OCI-LY1 (cell line): ENCODE measurements at regions not wholly inside any gene's neighbourhood (a gene's known extent, or its start where the extent isn't known, plus 50 kb on each side); places are given as distances from the start of the nearest gene placed in this dataset.

Experiments
- H2AFZ ChIP-seq: fragments of 200-600 bp; sonication (generic), shearing (Covaris generic); 2 replicates; pipeline ENCODE4 v1.6.0; 2014; ENCODE audit warnings: antibody characterized with exemption, mild to moderate bottlenecking, low read length
- H3F3A ChIP-seq: fragments of 200-600 bp; sonication (generic), shearing (Covaris generic); 2 replicates; pipeline ENCODE4 v1.6.0; 2014; ENCODE audit warnings: mild to moderate bottlenecking, antibody characterized with exemption, low read length, moderate library complexity; ENCODE audit not compliant: insufficient read depth
- H3K27ac ChIP-seq: fragments of 200-600 bp; sonication (generic); 2 replicates; pipeline ENCODE4 v1.5.1; 2014; ENCODE audit warnings: low read length, mixed run types, mild to moderate bottlenecking, low read depth; ENCODE audit not compliant: poor library complexity, severe bottlenecking
- H3K27me3 ChIP-seq: fragments of 200-600 bp; sonication (generic); 2 replicates; pipeline ENCODE4 v1.6.0; 2014; ENCODE audit warnings: antibody characterized with exemption, mild to moderate bottlenecking, low read length, moderate library complexity; ENCODE audit not compliant: insufficient read depth
- H3K36me3 ChIP-seq: fragments of 200-600 bp; sonication (generic); 2 replicates; pipeline ENCODE4 v1.6.1; 2014; ENCODE audit warnings: mild to moderate bottlenecking, antibody characterized with exemption, low read length, moderate library complexity, mixed read lengths; ENCODE audit not compliant: insufficient read depth
- H3K4me1 ChIP-seq: fragments of 200-600 bp; sonication (generic); 2 replicates; pipeline ENCODE4 v1.5.1; 2014; ENCODE audit warnings: mild to moderate bottlenecking, low read length, moderate library complexity; ENCODE audit not compliant: insufficient read depth, severe bottlenecking
- H3K4me2 ChIP-seq: fragments of 200-600 bp; sonication (generic), shearing (Covaris generic); 2 replicates; pipeline ENCODE4 v1.6.1; 2014; ENCODE audit warnings: low read length
- H3K4me3 ChIP-seq: fragments of 200-600 bp; sonication (generic); 2 replicates; pipeline ENCODE4 v1.5.1; 2014; ENCODE audit warnings: low read length, low read depth, mild to moderate bottlenecking, mixed read lengths; ENCODE audit not compliant: poor library complexity, severe bottlenecking
- H3K79me2 ChIP-seq: fragments of 200-600 bp; shearing (Covaris generic); 2 replicates; pipeline ENCODE4 v1.6.1; 2016; ENCODE audit warnings: mixed run types, low read length, mixed read lengths; ENCODE audit not compliant: insufficient read depth
- H3K9ac ChIP-seq: fragments of 200-600 bp; sonication (generic), shearing (Covaris generic); 2 replicates; pipeline ENCODE4 v1.6.1; 2014; ENCODE audit warnings: mild to moderate bottlenecking, low read length, mixed read lengths
- H3K9me2 ChIP-seq: fragments of 200-600 bp; sonication (generic), shearing (Covaris generic); 2 replicates; pipeline ENCODE4 v1.6.1; 2014; ENCODE audit warnings: low read depth, mild to moderate bottlenecking, low read length, mixed read lengths
- H3K9me3 ChIP-seq: fragments of 200-600 bp; shearing (Covaris generic); 2 replicates; pipeline ENCODE4 v1.6.1; 2014; ENCODE audit warnings: low read length, mixed read lengths
- H4K20me1 ChIP-seq: fragments of 200-600 bp; sonication (generic), shearing (Covaris generic); 2 replicates; pipeline ENCODE4 v1.6.0; 2016; ENCODE audit warnings: mild to moderate bottlenecking, low read length; ENCODE audit not compliant: insufficient read depth
- EZH2 ChIP-seq: fragments of 200-600 bp; sonication (generic), shearing (Covaris generic); IDR thresholded peaks from 2 replicates; pipeline ENCODE4 v1.8.0; 2017; ENCODE audit warnings: borderline replicate concordance, mixed run types, mild to moderate bottlenecking, antibody characterized with exemption, low read length, moderate library complexity, mixed read lengths
- TF ChIP-seq, protein P1 (sequence below): fragments of 200-600 bp; sonication (generic), shearing (Covaris generic); IDR thresholded peaks from 2 replicates; pipeline ENCODE4 v1.5.1; 2017; ENCODE audit warnings: mild to moderate bottlenecking, antibody characterized with exemption, low read length, moderate library complexity, mixed read lengths

DNA sequence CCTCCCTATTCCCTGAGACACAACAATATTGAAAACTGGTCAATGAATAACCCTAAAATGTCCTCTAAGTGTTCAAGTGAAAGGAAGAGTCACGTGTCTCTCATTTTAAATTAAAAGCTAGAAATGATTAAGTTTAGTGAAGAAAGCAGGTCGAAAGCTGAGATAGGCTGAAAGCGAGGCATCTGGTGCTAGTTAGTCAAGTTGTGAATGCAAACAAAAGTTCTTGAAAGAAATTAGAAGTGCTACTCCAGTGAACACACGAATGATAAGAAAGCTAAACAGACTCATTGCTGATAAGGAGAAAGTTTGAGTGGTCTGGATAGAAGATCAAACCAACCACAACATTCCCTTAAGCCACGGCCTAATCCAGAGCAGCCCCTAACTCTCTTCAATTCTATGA lies 99.4 kb upstream of the ZNF507 start:
- Histone ChIP-seq H3K36me3 (no peaks in the 10 kb centered on the region), H2AFZ (no peak overlapping the region), H3K4me2 (no peak overlapping the region), H4K20me1 (no peaks in the 10 kb centered on the region), H3K27me3 (no peaks in the 10 kb centered on the region), H3K4me1 (no peaks in the 10 kb centered on the region), H3K4me3 (no peak overlapping the region), H3K9me3 (no peaks in the 10 kb centered on the region), H3K9me2 (no peaks in the 10 kb centered on the region), H3K79me2 (no peaks in the 10 kb centered on the region), H3F3A (no peaks in the 10 kb centered on the region), H3K27ac (no peak overlapping the region), H3K9ac (no peak overlapping the region)
- TF ChIP-seq EZH2: no peak
- TF ChIP-seq, protein P1, sequence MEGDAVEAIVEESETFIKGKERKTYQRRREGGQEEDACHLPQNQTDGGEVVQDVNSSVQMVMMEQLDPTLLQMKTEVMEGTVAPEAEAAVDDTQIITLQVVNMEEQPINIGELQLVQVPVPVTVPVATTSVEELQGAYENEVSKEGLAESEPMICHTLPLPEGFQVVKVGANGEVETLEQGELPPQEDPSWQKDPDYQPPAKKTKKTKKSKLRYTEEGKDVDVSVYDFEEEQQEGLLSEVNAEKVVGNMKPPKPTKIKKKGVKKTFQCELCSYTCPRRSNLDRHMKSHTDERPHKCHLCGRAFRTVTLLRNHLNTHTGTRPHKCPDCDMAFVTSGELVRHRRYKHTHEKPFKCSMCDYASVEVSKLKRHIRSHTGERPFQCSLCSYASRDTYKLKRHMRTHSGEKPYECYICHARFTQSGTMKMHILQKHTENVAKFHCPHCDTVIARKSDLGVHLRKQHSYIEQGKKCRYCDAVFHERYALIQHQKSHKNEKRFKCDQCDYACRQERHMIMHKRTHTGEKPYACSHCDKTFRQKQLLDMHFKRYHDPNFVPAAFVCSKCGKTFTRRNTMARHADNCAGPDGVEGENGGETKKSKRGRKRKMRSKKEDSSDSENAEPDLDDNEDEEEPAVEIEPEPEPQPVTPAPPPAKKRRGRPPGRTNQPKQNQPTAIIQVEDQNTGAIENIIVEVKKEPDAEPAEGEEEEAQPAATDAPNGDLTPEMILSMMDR: no peak

DNA sequence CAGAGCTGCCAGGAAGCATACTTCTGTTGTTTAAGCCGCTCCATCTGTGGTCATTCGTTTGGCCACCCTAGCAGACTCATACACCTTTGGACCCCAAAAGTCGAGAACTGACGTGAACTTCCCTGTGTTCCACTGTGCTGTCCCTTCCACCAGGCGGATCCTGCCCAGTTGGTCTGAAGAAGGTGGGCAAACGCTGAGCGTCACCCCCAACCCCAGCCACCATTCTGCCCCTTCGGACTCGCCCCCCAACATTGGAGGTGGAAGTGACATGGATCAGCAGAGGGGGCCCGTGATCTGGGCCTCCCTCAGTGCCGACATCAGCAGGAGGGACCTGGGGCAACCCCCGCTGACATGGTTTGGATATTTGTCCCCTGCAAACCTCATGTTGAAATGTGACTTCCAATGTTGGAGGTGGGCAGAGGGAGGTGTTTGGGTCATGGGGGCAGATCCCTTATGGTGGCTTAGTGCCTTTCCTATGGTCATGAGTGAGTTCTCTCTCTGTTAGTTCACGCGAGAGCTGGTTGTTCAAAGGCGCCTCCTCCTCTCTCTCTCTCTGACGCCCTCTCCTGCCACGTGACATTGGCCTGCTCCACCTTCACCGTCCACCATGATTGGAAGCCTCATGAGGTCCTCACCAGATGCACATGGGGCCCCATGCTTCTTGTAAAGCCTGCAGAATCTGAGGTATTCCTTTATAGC lies 93.6 kb upstream of the ZNF507 start:
- H4K20me1 ChIP-seq: no peaks in the 10 kb centered on the region
- no peak overlapping the region for H3K27ac ChIP-seq
- H3K9ac ChIP-seq: no peak overlapping the region
- TF ChIP-seq EZH2: no peak
- TF ChIP-seq, protein P1: no peak
- no peaks in the 10 kb centered on the region for H3K27me3 ChIP-seq
- H3K9me2 ChIP-seq: no peaks in the 10 kb centered on the region
- H3K9me3 ChIP-seq: no peaks in the 10 kb centered on the region
- no peaks in the 10 kb centered on the region for H3K4me1 ChIP-seq
- no peak overlapping the region for H3K4me2 ChIP-seq
- no peak overlapping the region for H2AFZ ChIP-seq
- no peaks in the 10 kb centered on the region for H3F3A ChIP-seq
- no peaks in the 10 kb centered on the region for H3K79me2 ChIP-seq
- no peak overlapping the region for H3K4me3 ChIP-seq
- no peaks in the 10 kb centered on the region for H3K36me3 ChIP-seq

DNA sequence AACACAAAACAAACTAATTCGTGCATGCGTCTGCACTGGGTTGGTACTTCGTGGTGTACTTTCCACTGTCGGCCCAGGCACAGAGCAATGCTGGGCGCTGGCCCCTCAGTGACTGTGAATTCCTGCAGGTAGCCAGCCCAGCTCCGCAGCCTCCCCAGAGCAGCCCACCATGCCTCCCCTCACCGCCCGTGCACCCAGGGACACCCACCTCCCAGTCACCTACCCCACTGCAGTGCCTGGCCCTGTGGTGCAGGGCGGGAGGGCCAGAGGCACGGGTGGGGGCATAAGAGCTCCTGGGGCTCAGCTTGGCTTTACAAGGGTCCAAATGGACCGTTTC lies 93.1 kb upstream of the ZNF507 start:
- Histone ChIP-seq H3K4me2 (no peak overlapping the region), H2AFZ (no peak overlapping the region), H3K9ac (no peak overlapping the region), H3F3A (no peaks in the 10 kb centered on the region), H4K20me1 (no peaks in the 10 kb centered on the region), H3K27ac (no peak overlapping the region), H3K4me1 (no peaks in the 10 kb centered on the region), H3K27me3 (no peaks in the 10 kb centered on the region), H3K4me3 (no peak overlapping the region), H3K79me2 (no peaks in the 10 kb centered on the region), H3K36me3 (no peaks in the 10 kb centered on the region), H3K9me3 (no peaks in the 10 kb centered on the region), H3K9me2 (no peaks in the 10 kb centered on the region)
- TF ChIP-seq EZH2: no peak
- TF ChIP-seq, protein P1: no peak
